K562 (cell line): ENCODE measurements at regions not wholly inside any gene's neighbourhood (a gene's known extent, or its start where the extent isn't known, plus 50 kb on each side); places are given as distances from the start of the nearest gene placed in this dataset.

ENCODE experiments used
- ATAC-seq: fragments of 200-7000 bp; cut with Tn5 transposase; 3 replicates; pipeline ENCODE4 v1.9.1; 2020; ENCODE audit warnings: moderate library complexity
- BruUV-seq: library from RNA; stranded (reverse); fragments of 400-500 nt; replicated peaks from 2 replicates; lab custom pipeline; 2021; lab: Mats Ljungman, UMichigan
- CTCF ChIA-PET: fragments of 300-600 bp; formaldehyde crosslinking; extraction: SDS; loops from one replicate; lab custom pipeline; 2021; ENCODE audit warnings: low intra/inter-chr PET ratio; lab: Yijun Ruan, JAX
- POLR2A ChIA-PET: fragments of 300-600, 350-650 bp; sonication (Branson Sonifier 250); formaldehyde crosslinking; extraction: SDS; loops from one replicate; lab custom pipeline; 2021; ENCODE audit warnings: antibody characterized with exemption, inconsistent platforms; lab: Yijun Ruan, JAX
- DNase-seq, 4 experiments: peaks; one replicate each; pipeline versions ENCODE4 v3.0.0 to v3.0.0-alpha.2; 2011 to 2018; ENCODE audit warnings: low spot score in 3 of 4, mixed read lengths in 3 of 4; ENCODE audit errors: extremely low read depth in 1 of 4
- FAIRE-seq: peaks from 2 replicates; lab custom pipeline; 2011; peaks lifted over from hg19 to GRCh38; lab: Jason Lieb, UNC
- H2AFZ ChIP-seq: 2 replicates; pipeline ENCODE4 v1.6.0; 2011; ENCODE audit warnings: low read depth, low read length, control low read depth, inconsistent platforms
- H3K27ac ChIP-seq: fragments of 200-600 bp; 3 replicates; pipeline ENCODE4 v1.8.0; 2011; ENCODE audit warnings: low read depth, mild to moderate bottlenecking, control low read depth, inconsistent platforms, low read length, moderate library complexity, mixed read lengths; ENCODE audit errors: extremely low read depth
- H3K27me3 ChIP-seq, 2 experiments: fragments of 300-600 bp in 1 of 2; 2 replicates in 1 of 2; 3 replicates in 1 of 2; pipeline versions ENCODE4 v1.6.0 to v1.8.0; 2011; ENCODE audit warnings: inconsistent platforms in 2 of 2, low read length in 2 of 2, mild to moderate bottlenecking in 1 of 2, mixed read lengths in 1 of 2, moderate library complexity in 1 of 2; ENCODE audit not compliant: control insufficient read depth in 2 of 2, insufficient read depth in 2 of 2
- H3K36me3 ChIP-seq: fragments of 300-600 bp; 3 replicates; pipeline ENCODE4 v1.8.0; 2011; ENCODE audit warnings: mild to moderate bottlenecking, low read length, inconsistent platforms; ENCODE audit not compliant: control insufficient read depth, insufficient read depth
- H3K4me1 ChIP-seq, 2 experiments: fragments of 200-600 bp in 1 of 2; replicated peaks in 1 of 2; 2 replicates in 1 of 2; 3 replicates in 1 of 2; pipeline versions ENCODE4 v1.5.1 to v1.8.0; 2011; ENCODE audit warnings: inconsistent platforms in 2 of 2, low read length in 2 of 2, mild to moderate bottlenecking in 1 of 2, mixed read lengths in 1 of 2, moderate library complexity in 1 of 2; ENCODE audit not compliant: control insufficient read depth in 2 of 2, insufficient read depth in 2 of 2
- H3K4me2 ChIP-seq: 2 replicates; pipeline ENCODE4 v1.6.1; 2011; ENCODE audit warnings: low read length, control low read depth, inconsistent platforms, mixed read lengths; ENCODE audit not compliant: insufficient read depth
- H3K4me3 ChIP-seq: fragments of 200-600 bp; sonication (generic), shearing (Covaris generic); 2 replicates; pipeline ENCODE4 v1.5.1; 2016; ENCODE audit warnings: control low read depth, inconsistent platforms
- H3K79me2 ChIP-seq: fragments of 200-600 bp; 3 replicates; pipeline ENCODE4 v1.8.0; 2011; ENCODE audit warnings: low read length, inconsistent platforms; ENCODE audit not compliant: control insufficient read depth, insufficient read depth
- H3K9ac ChIP-seq, 2 experiments: 2 replicates each; pipeline versions ENCODE4 v1.6.0 to v1.6.1; 2011; ENCODE audit warnings: low read depth in 2 of 2, low read length in 2 of 2, control low read depth in 1 of 2, inconsistent platforms in 1 of 2, mild to moderate bottlenecking in 1 of 2, mixed read lengths in 1 of 2; ENCODE audit not compliant: insufficient read depth in 1 of 2
- H3K9me1 ChIP-seq: one replicate; pipeline ENCODE4 v1.6.0; 2011; ENCODE audit warnings: inconsistent platforms, mild to moderate bottlenecking, low read length, moderate library complexity; ENCODE audit not compliant: control insufficient read depth, insufficient read depth
- H3K9me3 ChIP-seq: replicated peaks from 2 replicates; pipeline ENCODE4 v1.5.1; 2011; ENCODE audit warnings: low read depth, low read length, inconsistent platforms; ENCODE audit not compliant: control insufficient read depth, insufficient read depth
- H4K20me1 ChIP-seq: replicated peaks from 2 replicates; pipeline ENCODE4 v1.6.1; 2011; ENCODE audit warnings: low read length, inconsistent platforms, mixed read lengths; ENCODE audit not compliant: control insufficient read depth, insufficient read depth
- HDGF ChIP-seq: fragments of 450-650 bp; IDR thresholded peaks from 2 replicates; pipeline ENCODE4 v1.6.1; 2016
- MAFG ChIP-seq: fragments of 450-650 bp; conservative IDR thresholded peaks from 2 replicates; pipeline ENCODE4 v1.6.1; 2016; ENCODE audit warnings: missing genetic modification characterization, missing compliant biosample characterization
- ZNF766 ChIP-seq: fragments of 200-800 bp; sonication (Bioruptor generic); conservative IDR thresholded peaks from 2 replicates; pipeline ENCODE4 v1.6.1; 2016; ENCODE audit warnings: missing genetic modification characterization, missing compliant biosample characterization
- WGBS: fragments of 100-300 bp; shearing (Covaris generic); methylation state at CpG from one replicate; pipeline ENCODE4 v1.1.6; 2016; ENCODE audit warnings: low coverage, mixed read lengths; ENCODE audit not compliant: insufficient coverage; ENCODE audit errors: missing lambda C conversion rate; 5-methylcytosine and 5-hydroxymethylcytosine counted together
- in situ Hi-C: fragments of 300-500 bp; cut with MboI; formaldehyde crosslinking; loops from 4 replicates; pipeline ENCODE4 v1.15.0; 2018; ENCODE audit warnings: inconsistent platforms, mixed read lengths
- intact Hi-C: fragments of 100-400 bp; cut with micrococcal nuclease; formaldehyde crosslinking; loops from 2 replicates; pipeline ENCODE4 v1.14.2; 2022
- TF ChIP-seq, protein P1 (sequence below): sonication (generic); formaldehyde crosslinking; IDR thresholded peaks from 2 replicates; pipeline ENCODE4 v1.8.1; 2023; ENCODE audit warnings: missing genetic modification reagents, mild to moderate bottlenecking, borderline replicate concordance

DNA sequence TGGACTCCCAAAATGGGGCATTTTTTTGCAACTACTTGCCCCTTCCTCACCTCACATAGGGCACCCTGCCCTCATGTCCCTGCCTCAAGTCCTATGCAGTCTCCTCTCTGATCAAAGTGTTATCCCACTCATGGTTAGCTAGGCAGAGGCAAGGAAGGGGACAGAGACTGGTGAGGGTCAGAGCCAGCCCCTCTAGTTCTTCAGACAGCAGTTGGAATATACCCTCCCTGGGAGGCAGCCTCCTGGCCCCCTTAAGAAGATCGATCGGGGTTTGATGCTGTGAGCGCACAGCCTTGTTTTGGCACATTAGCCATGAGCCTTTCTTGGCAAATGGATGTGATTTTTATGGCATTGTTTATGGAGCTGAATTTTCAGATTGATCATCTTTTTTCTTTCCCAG lies 436.9 kb downstream of the BUD13 start (continued):
- TF ChIP-seq, protein P1, sequence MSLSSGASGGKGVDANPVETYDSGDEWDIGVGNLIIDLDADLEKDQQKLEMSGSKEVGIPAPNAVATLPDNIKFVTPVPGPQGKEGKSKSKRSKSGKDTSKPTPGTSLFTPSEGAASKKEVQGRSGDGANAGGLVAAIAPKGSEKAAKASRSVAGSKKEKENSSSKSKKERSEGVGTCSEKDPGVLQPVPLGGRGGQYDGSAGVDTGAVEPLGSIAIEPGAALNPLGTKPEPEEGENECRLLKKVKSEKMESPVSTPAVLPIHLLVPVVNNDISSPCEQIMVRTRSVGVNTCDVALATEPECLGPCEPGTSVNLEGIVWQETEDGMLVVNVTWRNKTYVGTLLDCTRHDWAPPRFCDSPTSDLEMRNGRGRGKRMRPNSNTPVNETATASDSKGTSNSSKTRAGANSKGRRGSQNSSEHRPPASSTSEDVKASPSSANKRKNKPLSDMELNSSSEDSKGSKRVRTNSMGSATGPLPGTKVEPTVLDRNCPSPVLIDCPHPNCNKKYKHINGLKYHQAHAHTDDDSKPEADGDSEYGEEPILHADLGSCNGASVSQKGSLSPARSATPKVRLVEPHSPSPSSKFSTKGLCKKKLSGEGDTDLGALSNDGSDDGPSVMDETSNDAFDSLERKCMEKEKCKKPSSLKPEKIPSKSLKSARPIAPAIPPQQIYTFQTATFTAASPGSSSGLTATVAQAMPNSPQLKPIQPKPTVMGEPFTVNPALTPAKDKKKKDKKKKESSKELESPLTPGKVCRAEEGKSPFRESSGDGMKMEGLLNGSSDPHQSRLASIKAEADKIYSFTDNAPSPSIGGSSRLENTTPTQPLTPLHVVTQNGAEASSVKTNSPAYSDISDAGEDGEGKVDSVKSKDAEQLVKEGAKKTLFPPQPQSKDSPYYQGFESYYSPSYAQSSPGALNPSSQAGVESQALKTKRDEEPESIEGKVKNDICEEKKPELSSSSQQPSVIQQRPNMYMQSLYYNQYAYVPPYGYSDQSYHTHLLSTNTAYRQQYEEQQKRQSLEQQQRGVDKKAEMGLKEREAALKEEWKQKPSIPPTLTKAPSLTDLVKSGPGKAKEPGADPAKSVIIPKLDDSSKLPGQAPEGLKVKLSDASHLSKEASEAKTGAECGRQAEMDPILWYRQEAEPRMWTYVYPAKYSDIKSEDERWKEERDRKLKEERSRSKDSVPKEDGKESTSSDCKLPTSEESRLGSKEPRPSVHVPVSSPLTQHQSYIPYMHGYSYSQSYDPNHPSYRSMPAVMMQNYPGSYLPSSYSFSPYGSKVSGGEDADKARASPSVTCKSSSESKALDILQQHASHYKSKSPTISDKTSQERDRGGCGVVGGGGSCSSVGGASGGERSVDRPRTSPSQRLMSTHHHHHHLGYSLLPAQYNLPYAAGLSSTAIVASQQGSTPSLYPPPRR, result no peak
- no peak for TF ChIP-seq MAFG (tag)

DNA sequence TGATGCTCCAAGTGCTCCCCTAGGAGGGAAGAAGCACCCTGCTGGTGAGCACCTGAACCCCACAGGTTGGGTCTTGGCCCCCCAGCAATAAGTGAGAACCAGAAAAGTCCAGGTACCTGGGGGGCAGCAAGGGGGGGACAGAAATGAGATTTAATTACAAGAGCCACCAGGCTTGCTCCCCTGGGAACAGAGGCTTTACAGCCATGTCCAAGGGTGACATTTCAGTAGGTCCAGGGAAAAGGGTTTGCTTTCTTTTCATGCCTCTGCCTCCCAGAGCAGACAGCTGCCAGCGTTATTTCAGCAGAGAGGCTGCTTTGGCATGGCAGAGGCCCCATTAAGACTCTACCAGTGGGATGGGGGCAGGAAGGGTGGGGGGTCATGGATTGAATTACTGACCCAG lies 437.7 kb downstream of the BUD13 start:
- in situ Hi-C loops (no loop called here), intact Hi-C loops (no loop called here)
- H3K79me2 ChIP-seq, result no peaks in the 10 kb centered on the region
- no peak for ATAC-seq
- TF ChIP-seq ZNF766 (CRISPR knock-in tag), result no peak
- no peak for TF ChIP-seq HDGF
- no peaks in the 10 kb centered on the region for H3K9me1 ChIP-seq
- no peaks in the 10 kb centered on the region for H3K9me3 ChIP-seq
- H3K36me3 ChIP-seq, result no peaks in the 10 kb centered on the region
- no peaks in the 10 kb centered on the region for H4K20me1 ChIP-seq
- no peak overlapping the region for H3K27ac ChIP-seq
- POLR2A ChIA-PET, result no interaction called here
- BruUV-seq, result no TSS peak
- no peaks in the 10 kb centered on the region for H3K27me3 ChIP-seq
- no peak overlapping the region for H3K4me2 ChIP-seq
- DNase-seq, result no peak
- H2AFZ ChIP-seq, result no peak overlapping the region
- no peaks in the 10 kb centered on the region for H3K4me1 ChIP-seq
- CTCF ChIA-PET, result no interaction called here
- H3K4me3 ChIP-seq, result no peak overlapping the region
- no peak for FAIRE-seq
- H3K9ac ChIP-seq, result no peak overlapping the region
- WGBS, result 0% methylated on average over 1 of the region's 1 CpG
